Uterus (tissue), 2 donors: ENCODE measurements at regions not wholly inside any gene's neighbourhood (a gene's known extent, or its start where the extent isn't known, plus 50 kb on each side); places are given as distances from the start of the nearest gene placed in this dataset.

Experiments
- CTCF ChIP-seq, 4 experiments: fragments of 200-600 bp in 2 of 4; fragments of 450-650 bp in 2 of 4; sonication (generic) in 2 of 4; IDR thresholded peaks; one replicate each; pipeline ENCODE4 v1.5.1; 2016 to 2019; ENCODE audit warnings: antibody characterized with exemption in 4 of 4, mild to moderate bottlenecking in 2 of 4, moderate library complexity in 1 of 4
- POLR2A ChIP-seq, 2 donors: fragments of 450-650 bp; IDR thresholded peaks; one replicate each; pipeline ENCODE4 v1.6.1; 2016; ENCODE audit warnings: antibody characterized with exemption in 2 of 2, mild to moderate bottlenecking in 1 of 2, moderate library complexity in 1 of 2

DNA sequence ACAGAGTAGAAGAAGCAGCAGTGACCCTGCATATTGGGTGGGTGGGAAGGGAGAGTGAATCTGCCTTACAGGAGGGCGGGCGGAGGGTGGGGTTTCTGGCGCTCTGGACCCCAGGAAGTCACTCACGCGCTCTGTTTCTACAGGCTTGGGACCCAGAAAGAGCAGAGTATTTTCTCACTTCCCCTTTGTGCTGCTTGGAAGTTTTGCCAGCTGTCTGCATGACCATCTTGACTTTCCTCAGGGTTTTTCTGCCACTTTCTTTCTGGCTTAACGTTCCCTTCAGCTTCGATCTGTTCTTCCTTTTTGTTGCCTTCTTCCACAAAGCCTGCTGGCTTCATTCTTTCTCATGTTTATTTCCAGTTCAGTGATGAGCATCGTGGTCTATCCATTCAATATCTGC, 383.1 kb downstream of the GALR1 start:
- no peak for TF ChIP-seq CTCF (IDR thresholded peaks at IDR 0.05)
- TF ChIP-seq POLR2A (IDR thresholded peaks at IDR 0.05), result no peak
